Effector CD8-positive, alpha-beta T cell (primary cell): ENCODE measurements at regions not wholly inside any gene's neighbourhood (a gene's known extent, or its start where the extent isn't known, plus 50 kb on each side); places are given as distances from the start of the nearest gene placed in this dataset.

Experiments used
- DNase-seq: peaks from one replicate; lab custom pipeline; 2025; lab: John Stamatoyannopoulos, UW

DNA sequence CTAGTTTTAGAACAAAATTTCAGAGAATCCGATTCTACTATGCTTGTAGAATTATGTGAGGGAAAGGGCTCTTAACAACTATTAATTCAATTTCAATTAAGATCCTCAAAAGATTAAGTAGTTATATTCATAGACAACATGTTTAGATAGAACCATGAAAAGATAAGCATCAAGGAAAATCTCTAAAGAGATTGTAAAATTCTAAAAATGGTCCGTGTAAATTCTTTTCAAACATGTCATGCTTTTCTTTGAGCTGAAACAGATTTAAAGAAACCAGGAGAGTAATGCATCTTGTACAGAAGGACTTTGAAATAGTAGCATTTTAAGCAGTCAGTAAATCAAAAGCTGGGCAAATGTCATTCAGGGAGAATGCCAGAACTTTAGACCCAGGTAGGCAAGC lies 1080.6 kb upstream of the B3GALT2 start:
- DNase-seq = no peak

- DNase-seq = no peak
Observed at GRCh38 chr1:194256010-194256409, 1069.6 kb upstream of the B3GALT2 start.

- DNase-seq = no peak
Observed at GRCh38 chr1:194252199-194252598, 1065.8 kb upstream of the B3GALT2 start.

DNA sequence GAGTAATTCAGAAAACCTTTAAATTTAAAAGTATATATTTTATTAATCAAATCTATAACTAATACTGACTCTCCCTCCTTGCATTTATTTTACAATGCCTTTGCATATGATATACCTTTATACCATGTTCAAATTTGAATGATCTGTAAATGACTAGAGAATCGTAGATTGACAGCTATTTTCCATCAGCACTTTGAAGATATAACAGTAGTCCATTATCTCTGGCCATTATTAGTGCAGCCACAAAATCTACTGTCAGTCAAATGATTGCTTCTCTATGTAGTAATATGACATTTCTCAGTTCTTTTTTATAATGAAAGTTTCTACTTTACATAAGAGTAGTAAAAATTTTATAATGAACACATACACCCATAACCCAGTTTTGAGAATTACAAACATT lies 1054.8 kb upstream of the B3GALT2 start:
- DNase-seq = no peak

GRCh38 chr1:194233069-194233468 lies 1046.7 kb upstream of the B3GALT2 start:
- DNase-seq = no peak

DNA sequence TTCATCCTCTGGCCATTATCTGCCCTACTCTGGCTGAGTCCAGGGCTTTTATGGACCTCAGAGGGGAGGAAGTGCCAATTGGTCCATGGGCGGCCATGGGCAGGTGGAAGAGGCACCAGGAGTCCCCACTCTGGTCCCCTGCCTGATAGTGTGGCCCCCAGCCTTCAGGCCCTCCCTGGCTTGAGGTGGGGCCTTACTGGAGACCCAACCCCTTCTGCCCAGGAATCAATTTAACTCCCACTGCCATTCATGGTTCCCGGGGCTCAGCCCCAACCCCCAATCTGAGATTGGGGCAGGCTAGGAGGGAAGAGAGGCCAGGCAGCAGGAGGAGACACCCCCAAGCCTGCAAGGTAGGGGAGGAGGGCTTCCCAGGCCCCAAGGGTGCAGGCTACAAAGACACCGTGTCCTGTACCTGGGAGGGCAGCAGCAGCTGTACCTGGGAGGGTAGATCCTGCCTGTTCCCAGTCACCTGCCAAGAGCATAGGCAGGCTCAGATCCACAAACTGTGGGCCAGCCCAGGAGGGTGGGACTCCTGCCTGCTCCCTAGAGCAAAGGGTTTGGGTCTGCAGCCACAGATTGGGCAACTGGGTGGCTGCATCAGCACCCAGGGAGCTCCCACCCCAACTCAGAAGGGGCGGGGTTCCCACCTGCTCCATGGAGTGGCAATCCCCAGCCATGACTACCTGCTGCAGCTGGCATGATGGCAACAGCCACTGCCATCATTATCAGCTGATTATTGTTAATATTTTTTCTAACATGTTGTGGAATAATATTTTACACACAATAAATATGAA lies 1044.1 kb upstream of the B3GALT2 start:
- DNase-seq = no peak

DNA sequence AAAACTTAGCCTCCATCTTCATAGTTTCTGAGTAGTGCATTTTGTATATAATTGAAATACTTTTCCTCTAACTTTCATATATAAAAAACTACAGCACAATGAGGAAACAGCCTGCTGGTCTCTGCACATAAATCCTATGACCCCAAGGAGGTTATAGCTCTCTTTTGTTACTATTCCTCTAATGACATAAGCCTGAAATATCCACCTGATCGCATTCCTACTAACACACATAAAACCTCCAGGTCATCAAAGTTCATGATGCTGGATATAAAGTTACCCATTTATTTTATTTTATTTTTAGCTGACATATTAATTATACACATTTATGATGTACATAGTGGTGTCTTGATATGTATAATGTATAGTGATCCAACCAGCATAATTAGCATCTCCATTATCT lies 1042.0 kb upstream of the B3GALT2 start:
- DNase-seq = no peak

DNA sequence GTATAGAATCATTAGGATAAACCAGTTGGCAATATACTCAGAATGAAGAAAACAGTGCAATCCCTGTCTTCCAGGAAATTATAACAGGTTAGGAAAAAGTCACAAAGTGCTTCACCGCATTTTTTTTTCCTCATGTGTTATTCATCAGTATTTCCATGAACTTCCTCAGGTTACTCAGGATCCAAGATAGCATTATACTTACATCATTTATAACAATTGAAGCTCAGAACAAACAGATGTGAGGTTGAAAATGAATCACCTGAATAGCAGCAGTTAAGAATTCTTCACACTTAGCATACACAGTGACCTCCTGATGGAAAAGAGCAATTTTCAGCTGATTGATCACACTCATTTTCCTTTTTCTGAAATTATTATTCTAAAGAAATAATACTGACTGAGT lies 1040.7 kb upstream of the B3GALT2 start:
- no peak for DNase-seq

- DNase-seq = no peak
Observed at GRCh38 chr1:194225821-194226220, 1039.4 kb upstream of the B3GALT2 start.

DNA sequence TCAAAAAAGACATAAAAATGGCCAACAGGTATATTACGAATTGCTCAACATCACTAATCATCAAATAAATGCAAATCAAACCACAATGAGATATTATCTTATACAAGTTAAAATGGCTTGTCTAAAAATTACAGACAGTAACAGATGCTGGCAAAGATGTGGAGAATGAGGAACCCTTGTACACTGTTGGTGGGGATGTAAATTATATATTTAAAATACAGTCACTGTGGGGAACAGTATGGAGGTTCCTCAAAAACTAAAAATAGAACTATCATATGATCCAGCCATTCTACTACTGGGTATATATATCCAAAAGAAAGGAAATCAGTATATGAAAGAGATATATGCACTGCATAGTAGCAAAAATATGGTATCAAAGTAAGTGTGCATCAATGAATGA lies 1037.2 kb upstream of the B3GALT2 start:
- no peak for DNase-seq

- no peak for DNase-seq
Observed at GRCh38 chr1:194215448-194215847, 1029.0 kb upstream of the B3GALT2 start.

DNA sequence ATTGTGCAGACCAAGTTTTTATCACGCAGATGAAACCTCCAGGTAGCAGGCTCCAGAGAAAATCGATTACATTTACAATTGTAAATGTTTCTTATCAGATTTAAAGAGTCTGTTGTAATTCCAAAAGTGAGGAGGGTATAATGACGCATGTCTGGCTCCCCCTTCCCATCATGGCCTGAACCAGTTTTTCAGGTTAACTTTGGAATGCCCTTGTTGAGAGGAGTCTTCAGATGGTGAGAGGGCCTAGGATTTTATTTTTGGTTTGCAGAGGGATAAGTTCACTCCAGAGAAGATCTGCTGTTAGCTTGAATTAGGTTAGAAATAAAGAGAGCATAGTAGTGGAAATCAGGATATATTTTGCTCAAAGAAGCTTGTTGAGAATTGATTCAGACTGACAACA lies 1028.3 kb upstream of the B3GALT2 start:
- DNase-seq = no peak

- DNase-seq = no peak
Observed at GRCh38 chr1:194209920-194210319, 1023.5 kb upstream of the B3GALT2 start.

DNA sequence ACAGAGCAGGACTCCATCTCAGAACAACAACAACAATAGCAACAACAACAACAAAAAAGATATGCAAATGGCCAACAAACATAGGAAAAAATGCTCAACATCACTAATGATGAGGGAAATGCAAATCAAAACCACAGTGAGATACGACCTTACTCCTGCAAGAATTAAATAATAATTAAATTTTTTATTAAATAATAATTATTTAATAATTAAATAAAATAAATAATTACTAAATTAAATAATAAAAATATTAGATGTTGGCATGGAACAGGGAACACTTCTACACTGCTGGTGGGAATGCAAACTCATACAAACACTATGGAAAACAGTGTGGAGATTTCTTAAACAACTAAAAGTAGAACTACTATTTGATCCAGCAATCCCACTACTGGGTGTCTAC lies 1022.3 kb upstream of the B3GALT2 start:
- DNase-seq = no peak

DNA sequence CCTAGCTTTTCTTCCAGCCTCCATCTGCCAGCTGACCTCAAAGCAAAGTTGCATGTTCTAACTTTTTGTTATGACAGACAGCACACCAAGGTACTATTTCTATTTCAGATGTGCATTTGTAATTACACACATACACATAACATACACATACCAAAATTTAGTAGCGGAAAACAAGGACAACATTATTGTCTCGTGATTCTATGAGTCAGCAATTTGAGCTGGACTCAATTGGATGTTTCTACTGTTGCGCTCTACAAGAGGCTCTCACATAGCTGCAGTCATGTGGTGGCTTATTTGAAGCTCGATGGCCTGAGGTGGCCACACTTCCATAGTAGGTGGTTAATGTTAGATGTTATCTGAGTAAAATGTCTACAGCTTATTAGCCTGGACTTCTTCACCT lies 1010.1 kb upstream of the B3GALT2 start:
- no peak for DNase-seq

GRCh38 chr1:194194724-194195123 lies 1008.3 kb upstream of the B3GALT2 start:
- DNase-seq = no peak

- no peak for DNase-seq
Observed at GRCh38 chr1:194184974-194185373, 998.6 kb upstream of the B3GALT2 start.

- no peak for DNase-seq
Observed at GRCh38 chr1:194184425-194184824, 998.0 kb upstream of the B3GALT2 start.

DNA sequence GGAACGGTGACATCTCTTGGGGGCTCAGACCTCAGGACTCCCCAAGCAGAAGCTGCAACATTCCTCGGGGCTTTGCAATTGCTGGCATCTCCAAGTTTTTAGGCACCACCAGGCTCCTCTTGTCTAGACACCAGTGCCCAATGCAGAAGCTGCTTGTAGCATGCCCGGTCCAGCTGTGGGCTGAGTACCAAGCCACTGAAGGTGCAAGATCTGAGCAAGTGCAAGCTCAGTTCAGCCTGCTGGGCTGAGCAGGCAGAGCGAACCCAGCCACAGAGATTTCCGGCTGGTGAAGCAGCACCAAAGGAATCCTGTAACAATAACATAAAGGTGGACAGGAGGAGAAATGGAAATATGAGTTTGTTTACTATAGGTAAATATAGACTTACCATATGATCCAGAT lies 995.4 kb upstream of the B3GALT2 start:
- no peak for DNase-seq

DNA sequence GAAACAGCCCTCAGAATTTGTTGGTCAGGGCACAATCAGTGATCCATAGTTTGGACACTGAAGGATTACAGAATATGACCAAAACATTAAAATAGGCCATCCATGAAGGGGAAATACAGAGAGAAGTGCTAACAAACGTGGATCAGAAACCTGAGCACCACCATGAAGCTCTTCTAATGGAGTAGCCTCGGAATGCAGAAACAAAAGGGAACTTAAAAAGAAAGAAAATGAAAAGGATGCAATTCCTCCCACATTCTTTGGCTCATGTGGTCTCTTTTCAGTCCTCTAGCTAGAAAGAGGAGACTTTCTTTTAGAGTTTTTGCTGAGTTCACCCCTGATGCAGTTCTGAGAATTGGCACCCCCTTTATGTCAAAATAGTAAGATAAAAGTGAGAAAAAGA lies 989.8 kb upstream of the B3GALT2 start:
- no peak for DNase-seq

DNA sequence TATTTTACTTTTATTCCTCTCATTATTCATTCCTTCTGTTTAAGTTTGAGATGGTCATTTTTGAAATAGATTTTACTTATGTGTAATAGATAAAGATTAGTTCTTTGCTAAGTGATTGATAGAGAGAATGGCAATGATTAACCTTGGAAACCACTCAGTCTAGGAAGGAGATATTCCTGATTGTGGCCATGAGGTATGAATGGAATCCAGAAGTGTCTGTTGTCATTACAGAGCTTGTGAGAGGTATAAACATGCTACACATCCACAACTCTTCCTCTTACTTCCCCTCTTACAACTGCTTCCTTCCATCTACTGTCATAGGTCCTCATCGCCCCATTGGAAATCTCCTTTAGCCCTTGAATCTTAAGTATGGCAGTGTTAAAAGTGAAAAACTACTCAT lies 988.8 kb upstream of the B3GALT2 start:
- no peak for DNase-seq

GRCh38 chr1:194174528-194174927 lies 988.1 kb upstream of the B3GALT2 start:
- DNase-seq = no peak

- no peak for DNase-seq
Observed at GRCh38 chr1:194171596-194171995, 985.2 kb upstream of the B3GALT2 start.

DNA sequence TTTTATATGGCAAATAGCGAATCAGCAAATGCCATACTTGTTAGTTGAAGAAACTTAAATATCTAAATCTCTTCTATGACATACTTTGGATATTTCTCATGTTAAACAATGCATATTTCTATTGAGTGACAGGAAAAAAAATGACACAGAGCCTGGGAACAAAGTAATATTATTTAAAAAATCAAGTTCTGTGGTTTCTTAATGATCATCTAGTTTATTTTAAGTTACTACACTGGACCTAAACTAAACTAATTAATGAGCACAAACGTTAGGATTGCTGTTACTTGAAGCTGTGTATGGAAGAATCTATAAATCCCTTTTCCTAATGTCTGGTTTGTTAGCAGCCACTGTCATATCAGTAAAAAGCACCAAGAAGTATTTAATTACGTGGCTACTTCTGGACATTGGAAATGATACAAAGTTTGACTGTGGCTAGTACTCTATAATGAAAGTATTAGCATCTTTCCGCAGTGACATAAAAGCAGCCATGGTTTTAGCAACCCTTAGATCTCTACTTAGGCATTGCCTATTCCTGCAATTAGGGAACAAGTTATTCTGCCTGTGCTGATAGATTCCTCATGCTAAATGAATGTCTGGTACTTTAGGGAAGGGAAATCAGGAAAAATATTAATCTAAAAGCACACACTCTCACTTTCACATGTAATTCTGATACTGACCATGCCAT lies 981.7 kb upstream of the B3GALT2 start:
- no peak for DNase-seq
